ENCODE measurements at regions not wholly inside any gene's neighbourhood (a gene's known extent, or its start where the extent isn't known, plus 50 kb on each side); places are given as distances from the start of the nearest gene placed in this dataset.
"Not testable (repeated sequence)": the region's sequence is repeated elsewhere in the genome, so short reads cannot be mapped to it uniquely, and the experiment has no call there.

GRCh38 chrX:39067866-39068265, 266.6 kb downstream of the MID1IP1 start:
- POLR2A ChIA-PET = no interaction called here

DNA sequence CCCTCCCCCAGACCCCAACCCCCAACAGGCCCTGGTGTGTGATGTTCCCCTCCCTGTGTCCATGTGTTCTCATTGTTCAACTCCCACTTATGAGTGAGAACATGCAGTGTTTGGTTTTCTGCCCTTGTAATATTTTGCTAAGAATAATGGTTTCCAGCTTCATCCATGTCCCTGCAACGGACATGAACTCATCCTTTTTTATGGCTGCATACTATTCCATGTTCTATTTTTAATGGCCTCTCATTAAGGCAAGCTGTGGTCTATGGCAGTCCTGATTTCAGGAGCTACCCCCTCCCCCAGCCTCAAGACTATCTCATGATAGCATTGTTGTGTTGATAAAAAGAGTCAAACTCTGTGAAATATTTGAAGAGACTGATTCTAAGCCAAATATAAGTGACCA, 267.4 kb downstream of the MID1IP1 start:
- POLR2A ChIA-PET = not testable (repeated sequence)

More at GRCh38 chrX:39067866-39068265, 266.6 kb downstream of the MID1IP1 start:
- DNase-seq (ENCODE audit: low read depth, low spot score) = no peak
- CTCF ChIA-PET = no interaction called here
- TF ChIP-seq, protein P1, sequence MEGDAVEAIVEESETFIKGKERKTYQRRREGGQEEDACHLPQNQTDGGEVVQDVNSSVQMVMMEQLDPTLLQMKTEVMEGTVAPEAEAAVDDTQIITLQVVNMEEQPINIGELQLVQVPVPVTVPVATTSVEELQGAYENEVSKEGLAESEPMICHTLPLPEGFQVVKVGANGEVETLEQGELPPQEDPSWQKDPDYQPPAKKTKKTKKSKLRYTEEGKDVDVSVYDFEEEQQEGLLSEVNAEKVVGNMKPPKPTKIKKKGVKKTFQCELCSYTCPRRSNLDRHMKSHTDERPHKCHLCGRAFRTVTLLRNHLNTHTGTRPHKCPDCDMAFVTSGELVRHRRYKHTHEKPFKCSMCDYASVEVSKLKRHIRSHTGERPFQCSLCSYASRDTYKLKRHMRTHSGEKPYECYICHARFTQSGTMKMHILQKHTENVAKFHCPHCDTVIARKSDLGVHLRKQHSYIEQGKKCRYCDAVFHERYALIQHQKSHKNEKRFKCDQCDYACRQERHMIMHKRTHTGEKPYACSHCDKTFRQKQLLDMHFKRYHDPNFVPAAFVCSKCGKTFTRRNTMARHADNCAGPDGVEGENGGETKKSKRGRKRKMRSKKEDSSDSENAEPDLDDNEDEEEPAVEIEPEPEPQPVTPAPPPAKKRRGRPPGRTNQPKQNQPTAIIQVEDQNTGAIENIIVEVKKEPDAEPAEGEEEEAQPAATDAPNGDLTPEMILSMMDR (IDR thresholded peaks at IDR 0.05; ENCODE audit: insufficient read depth, low read length, missing control alignments) = no peak
- H3K4me3 ChIP-seq (ENCODE audit: low read depth, low read length) = no peak overlapping the region

GRCh38 chrX:39070009-39070408, 268.8 kb downstream of the MID1IP1 start:
- no peak overlapping the region for H3K4me3 ChIP-seq (ENCODE audit: low read depth, low read length)
- POLR2A ChIA-PET = no interaction called here
- CTCF ChIA-PET = no interaction called here
- TF ChIP-seq, protein P1 (IDR thresholded peaks at IDR 0.05; ENCODE audit: insufficient read depth, low read length, missing control alignments) = no peak
- DNase-seq (ENCODE audit: low read depth, low spot score) = no peak

More for the DNA sequence above, 267.4 kb downstream of the MID1IP1 start:
- H3K4me3 ChIP-seq (ENCODE audit: low read depth, low read length); DNase-seq (ENCODE audit: low read depth, low spot score); CTCF ChIA-PET: not testable (repeated sequence)

GRCh38 chrX:39073131-39073530, 271.9 kb downstream of the MID1IP1 start:
- POLR2A ChIA-PET = no interaction called here
- TF ChIP-seq, protein P1 (IDR thresholded peaks at IDR 0.05; ENCODE audit: insufficient read depth, low read length, missing control alignments) = no peak
- no peak for DNase-seq (ENCODE audit: low read depth, low spot score)
- no peak overlapping the region for H3K4me3 ChIP-seq (ENCODE audit: low read depth, low read length)
- CTCF ChIA-PET = no interaction called here

DNA sequence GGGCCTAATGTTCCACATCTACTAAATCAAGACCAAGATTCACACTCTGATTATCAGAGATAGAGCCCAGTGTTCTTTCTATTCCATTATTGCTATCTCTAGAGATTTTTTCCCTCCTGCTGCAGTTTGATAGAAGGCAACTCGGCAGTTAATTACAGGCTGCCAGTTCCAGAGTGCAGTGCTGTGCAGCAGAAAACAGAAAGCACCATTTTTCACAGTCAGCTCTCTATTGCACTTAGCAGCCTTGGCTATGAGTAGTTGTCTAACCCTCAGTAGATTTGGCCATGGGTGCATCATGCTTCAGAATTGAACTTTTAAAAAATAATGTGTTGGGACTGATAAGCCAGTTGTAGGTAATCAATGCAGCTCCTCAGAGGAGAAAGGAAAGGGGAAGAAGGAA, 295.3 kb downstream of the MID1IP1 start:
- CTCF ChIA-PET = no interaction called here
- no peak for DNase-seq (ENCODE audit: low read depth, low spot score)
- POLR2A ChIA-PET = no interaction called here
- TF ChIP-seq, protein P1 (IDR thresholded peaks at IDR 0.05; ENCODE audit: insufficient read depth, low read length, missing control alignments) = no peak
- no peak overlapping the region for H3K4me3 ChIP-seq (ENCODE audit: low read depth, low read length)

GRCh38 chrX:39104745-39105144, 303.5 kb downstream of the MID1IP1 start:
- TF ChIP-seq, protein P1 (IDR thresholded peaks at IDR 0.05; ENCODE audit: insufficient read depth, low read length, missing control alignments) = no peak
- CTCF ChIA-PET = no interaction called here
- POLR2A ChIA-PET = no interaction called here

GRCh38 chrX:39112143-39112542, 310.9 kb downstream of the MID1IP1 start:
- POLR2A ChIA-PET = no interaction called here
- no peak overlapping the region for H3K4me3 ChIP-seq (ENCODE audit: low read depth, low read length)
- no peak for DNase-seq (ENCODE audit: low read depth, low spot score)
- TF ChIP-seq, protein P1 (IDR thresholded peaks at IDR 0.05; ENCODE audit: insufficient read depth, low read length, missing control alignments) = no peak
- CTCF ChIA-PET = no interaction called here

More at GRCh38 chrX:39104745-39105144, 303.5 kb downstream of the MID1IP1 start:
- H3K4me3 ChIP-seq (ENCODE audit: low read depth, low read length) = no peak overlapping the region
- DNase-seq (ENCODE audit: low read depth, low spot score) = no peak
